NCI-H345 (cell line): ENCODE measurements at regions not wholly inside any gene's neighbourhood (a gene's known extent, or its start where the extent isn't known, plus 50 kb on each side); places are given as distances from the start of the nearest gene placed in this dataset.
"Not testable (repeated sequence)": the region's sequence is repeated elsewhere in the genome, so short reads cannot be mapped to it uniquely, and the experiment has no call there.

ENCODE experiments used
- DNase-seq: peaks from one replicate; lab custom pipeline; 2025; lab: John Stamatoyannopoulos, UW

- no peak for DNase-seq
These were observed 475.3 kb upstream of the AMOT start for GRCh38 chrX:113315927-113316326.

- no peak for DNase-seq
These were observed 464.9 kb upstream of the AMOT start for GRCh38 chrX:113305496-113305895.

GRCh38 chrX:113300580-113300979 is 459.9 kb upstream of the AMOT start:
- DNase-seq: no peak

GRCh38 chrX:113297437-113297836 is 456.8 kb upstream of the AMOT start:
- no peak for DNase-seq

- no peak for DNase-seq
These were observed 448.9 kb upstream of the AMOT start for GRCh38 chrX:113289503-113289902.

GRCh38 chrX:113287761-113288160 is 447.1 kb upstream of the AMOT start:
- DNase-seq: no peak

- no peak for DNase-seq
These were observed 435.2 kb upstream of the AMOT start for GRCh38 chrX:113275804-113276203.

- DNase-seq: no peak
These were observed 434.2 kb upstream of the AMOT start for GRCh38 chrX:113274791-113275190.

GRCh38 chrX:113274345-113274744 is 433.7 kb upstream of the AMOT start:
- DNase-seq: no peak

GRCh38 chrX:113269203-113269602 is 428.6 kb upstream of the AMOT start:
- no peak for DNase-seq

GRCh38 chrX:113260474-113260873 is 419.8 kb upstream of the AMOT start:
- no peak for DNase-seq

- no peak for DNase-seq
These were observed 381.7 kb upstream of the AMOT start for GRCh38 chrX:113222305-113222704.

- no peak for DNase-seq
These were observed 371.4 kb upstream of the AMOT start for GRCh38 chrX:113212052-113212451.

GRCh38 chrX:113202601-113203000 is 362.0 kb upstream of the AMOT start:
- DNase-seq: no peak

GRCh38 chrX:113195949-113196348 is 355.3 kb upstream of the AMOT start:
- no peak for DNase-seq

- DNase-seq: no peak
These were observed 351.8 kb upstream of the AMOT start for GRCh38 chrX:113192418-113192817.

GRCh38 chrX:113157496-113157895 is 316.9 kb upstream of the AMOT start:
- no peak for DNase-seq

- not testable (repeated sequence) for DNase-seq
These were observed 313.7 kb upstream of the AMOT start for GRCh38 chrX:113154315-113154714.

GRCh38 chrX:113136836-113137235 is 296.2 kb upstream of the AMOT start:
- no peak for DNase-seq

GRCh38 chrX:113133316-113133715 is 292.7 kb upstream of the AMOT start:
- DNase-seq: no peak

GRCh38 chrX:113124693-113125092 is 284.1 kb upstream of the AMOT start:
- no peak for DNase-seq

GRCh38 chrX:113075521-113075920 is 234.9 kb upstream of the AMOT start:
- no peak for DNase-seq

- DNase-seq: no peak
These were observed 219.1 kb upstream of the AMOT start for GRCh38 chrX:113059714-113060113.

GRCh38 chrX:113058634-113059033 is 218.0 kb upstream of the AMOT start:
- no peak for DNase-seq

- DNase-seq: no peak
These were observed 208.3 kb upstream of the AMOT start for GRCh38 chrX:113048896-113049295.
